Activated CD4-positive, CD25-positive, alpha-beta regulatory T cell (primary cell): ENCODE measurements at regions not wholly inside any gene's neighbourhood (a gene's known extent, or its start where the extent isn't known, plus 50 kb on each side); places are given as distances from the start of the nearest gene placed in this dataset.
"Not testable (repeated sequence)": the region's sequence is repeated elsewhere in the genome, so short reads cannot be mapped to it uniquely, and the experiment has no call there.

Source experiments
- DNase-seq, 4 experiments: peaks; one replicate each; lab custom pipeline; 2025; lab: John Stamatoyannopoulos, UW

- not testable (repeated sequence) for DNase-seq
Measured at GRCh38 chr12:131341608-131342007, 369.3 kb upstream of the SFSWAP start.

GRCh38 chr12:131343436-131343835 lies 367.5 kb upstream of the SFSWAP start:
- DNase-seq: not testable (repeated sequence)

GRCh38 chr12:131344715-131345520 lies 366.0 kb upstream of the SFSWAP start:
- not testable (repeated sequence) for DNase-seq

GRCh38 chr12:131345521-131346436 lies 365.1 kb upstream of the SFSWAP start:
- no peak for DNase-seq

GRCh38 chr12:131346555-131347344 lies 364.1 kb upstream of the SFSWAP start:
- no peak for DNase-seq

- DNase-seq: no peak
Measured at GRCh38 chr12:131347345-131347714, 363.6 kb upstream of the SFSWAP start.

- no peak for DNase-seq
Measured at GRCh38 chr12:131347732-131348131, 363.2 kb upstream of the SFSWAP start.

- no peak for DNase-seq
Measured at GRCh38 chr12:131348231-131348630, 362.7 kb upstream of the SFSWAP start.

- no peak for DNase-seq
Measured at GRCh38 chr12:131348646-131349045, 362.2 kb upstream of the SFSWAP start.

GRCh38 chr12:131349397-131350127 lies 361.3 kb upstream of the SFSWAP start:
- DNase-seq: no peak

- no peak for DNase-seq
Measured at GRCh38 chr12:131350943-131351318, 360.0 kb upstream of the SFSWAP start.

GRCh38 chr12:131351319-131352028 lies 359.4 kb upstream of the SFSWAP start:
- no peak for DNase-seq

GRCh38 chr12:131352296-131352900 lies 358.5 kb upstream of the SFSWAP start:
- DNase-seq: no peak

- no peak for DNase-seq
Measured at GRCh38 chr12:131353376-131353775, 357.5 kb upstream of the SFSWAP start.

GRCh38 chr12:131353826-131354225 lies 357.1 kb upstream of the SFSWAP start:
- DNase-seq: no peak

GRCh38 chr12:131355361-131356245 lies 355.3 kb upstream of the SFSWAP start:
- DNase-seq: no peak

- no peak for DNase-seq
Measured at GRCh38 chr12:131356485-131357184, 354.3 kb upstream of the SFSWAP start.

- no peak for DNase-seq
Measured at GRCh38 chr12:131357185-131357747, 353.6 kb upstream of the SFSWAP start.
